Liver (tissue), 8 donors: ENCODE measurements at regions not wholly inside any gene's neighbourhood (a gene's known extent, or its start where the extent isn't known, plus 50 kb on each side); places are given as distances from the start of the nearest gene placed in this dataset.

Experiments used
- DNase-seq: peaks from one replicate; pipeline ENCODE4 v3.0.0-alpha.2; 2017; ENCODE audit warnings: low spot score
- H3K27ac ChIP-seq, 2 donors: one replicate each; pipeline ENCODE4 v1.7.0; 2013; ENCODE audit warnings: inconsistent platforms in 2 of 2, low read length in 2 of 2, control low read depth in 1 of 2, low read depth in 1 of 2, mild to moderate bottlenecking in 1 of 2
- H3K27me3 ChIP-seq, 4 donors: one replicate each; pipeline versions ENCODE4 v1.6.1 to v1.7.0; 2013; ENCODE audit warnings: low read length in 3 of 4, inconsistent platforms in 1 of 4, mild to moderate bottlenecking in 1 of 4, moderate library complexity in 1 of 4; ENCODE audit not compliant: control insufficient read depth in 4 of 4, insufficient read depth in 4 of 4
- H3K36me3 ChIP-seq, 4 donors: one replicate each; pipeline versions ENCODE4 v1.6.1 to v1.7.0; 2013; ENCODE audit warnings: low read length in 3 of 4, mild to moderate bottlenecking in 3 of 4, low read depth in 1 of 4, moderate library complexity in 1 of 4; ENCODE audit not compliant: control insufficient read depth in 4 of 4, insufficient read depth in 3 of 4
- H3K4me1 ChIP-seq, 4 donors: one replicate each; pipeline versions ENCODE4 v1.6.1 to v1.7.0; 2013; ENCODE audit warnings: low read length in 3 of 4, mild to moderate bottlenecking in 3 of 4, moderate library complexity in 1 of 4; ENCODE audit not compliant: control insufficient read depth in 4 of 4, insufficient read depth in 4 of 4
- H3K4me3 ChIP-seq, 3 donors: one replicate each; pipeline versions ENCODE4 v1.6.1 to v1.7.0; 2013; ENCODE audit warnings: low read length in 3 of 3, control low read depth in 1 of 3, low read depth in 1 of 3, mild to moderate bottlenecking in 1 of 3
- H3K9ac ChIP-seq, 2 donors: one replicate each; pipeline ENCODE4 v1.7.0; 2013; ENCODE audit warnings: low read length in 2 of 2, mild to moderate bottlenecking in 2 of 2, moderate library complexity in 2 of 2, control low read depth in 1 of 2, low read depth in 1 of 2
- H3K9me3 ChIP-seq, 4 donors: one replicate each; pipeline versions ENCODE4 v1.6.1 to v1.7.0; 2013; ENCODE audit warnings: low read length in 3 of 4; ENCODE audit not compliant: control insufficient read depth in 4 of 4
- ATF3 ChIP-seq: IDR thresholded peaks from 2 replicates; pipeline ENCODE4 v1.6.1; 2016; ENCODE audit warnings: antibody characterized with exemption
- EGR1 ChIP-seq, 2 donors: IDR thresholded peaks; 2 replicates each; pipeline ENCODE4 v1.6.1; 2016 to 2018; ENCODE audit warnings: antibody characterized with exemption in 2 of 2, low read depth in 2 of 2
- FOXA1 ChIP-seq: IDR thresholded peaks from 2 replicates; pipeline ENCODE4 v1.6.1; 2016; ENCODE audit warnings: antibody characterized with exemption
- FOXA2 ChIP-seq: IDR thresholded peaks from 2 replicates; pipeline ENCODE4 v1.6.1; 2016; ENCODE audit warnings: antibody characterized with exemption
- GABPA ChIP-seq, 2 donors: IDR thresholded peaks in 1 of 2; conservative IDR thresholded peaks in 1 of 2; 2 replicates each; pipeline ENCODE4 v1.6.1; 2016; ENCODE audit warnings: antibody characterized with exemption in 2 of 2, mild to moderate bottlenecking in 1 of 2, moderate library complexity in 1 of 2
- HNF4A ChIP-seq, 2 donors: conservative IDR thresholded peaks; 2 replicates each; pipeline ENCODE4 v1.6.1; 2016; ENCODE audit warnings: antibody characterized with exemption in 2 of 2, mild to moderate bottlenecking in 2 of 2
- HNF4G ChIP-seq: IDR thresholded peaks from 2 replicates; pipeline ENCODE4 v1.6.1; 2016; ENCODE audit warnings: antibody characterized with exemption
- JUND ChIP-seq, 2 donors: IDR thresholded peaks; 2 replicates each; pipeline ENCODE4 v1.6.1; 2016; ENCODE audit warnings: antibody characterized with exemption in 2 of 2
- NR2F2 ChIP-seq: IDR thresholded peaks from 2 replicates; pipeline ENCODE4 v1.6.1; 2016; ENCODE audit warnings: antibody characterized with exemption
- RXRA ChIP-seq, 2 donors: IDR thresholded peaks; 2 replicates each; pipeline ENCODE4 v1.6.1; 2017 to 2018; ENCODE audit warnings: antibody characterized with exemption in 2 of 2, mild to moderate bottlenecking in 1 of 2
- SP1 ChIP-seq: IDR thresholded peaks from 2 replicates; pipeline ENCODE4 v1.6.1; 2018; ENCODE audit warnings: antibody characterized with exemption, mild to moderate bottlenecking
- TAF1 ChIP-seq: conservative IDR thresholded peaks from 2 replicates; pipeline ENCODE4 v1.6.1; 2016; ENCODE audit warnings: antibody characterized with exemption, mild to moderate bottlenecking
- YY1 ChIP-seq: IDR thresholded peaks from 2 replicates; pipeline ENCODE4 v1.6.1; 2016; ENCODE audit warnings: antibody characterized with exemption, mild to moderate bottlenecking
- WGBS: extraction: QIAGEN DNeasy Blood & Tissue Kit; methylation state at CpG from one replicate; pipeline ENCODE4 v1.1.7; 2013; 5-methylcytosine and 5-hydroxymethylcytosine counted together
- TF ChIP-seq, protein P1 (sequence below): fragments of 150-350 bp; IDR thresholded peaks from 2 replicates; pipeline ENCODE4 v1.5.1; 2017; ENCODE audit warnings: improper control_type of control experiment, low read depth, low read length; ENCODE audit not compliant: missing input control
- TF ChIP-seq, protein P2 (sequence below): IDR thresholded peaks from 2 replicates; pipeline ENCODE4 v1.6.1; 2016; ENCODE audit warnings: antibody characterized with exemption, mild to moderate bottlenecking
- TF ChIP-seq, protein P3 (sequence below): IDR thresholded peaks from 2 replicates; pipeline ENCODE4 v1.6.1; 2016; ENCODE audit warnings: antibody characterized with exemption
- TF ChIP-seq, protein P4 (sequence below): IDR thresholded peaks from 2 replicates; pipeline ENCODE4 v1.6.1; 2016; ENCODE audit warnings: antibody characterized with exemption
- donor health status: healthy.
- donor health status: healthy.
- donor health status: healthy.
- donor health status: healthy.
- donor health status: healthy.

DNA sequence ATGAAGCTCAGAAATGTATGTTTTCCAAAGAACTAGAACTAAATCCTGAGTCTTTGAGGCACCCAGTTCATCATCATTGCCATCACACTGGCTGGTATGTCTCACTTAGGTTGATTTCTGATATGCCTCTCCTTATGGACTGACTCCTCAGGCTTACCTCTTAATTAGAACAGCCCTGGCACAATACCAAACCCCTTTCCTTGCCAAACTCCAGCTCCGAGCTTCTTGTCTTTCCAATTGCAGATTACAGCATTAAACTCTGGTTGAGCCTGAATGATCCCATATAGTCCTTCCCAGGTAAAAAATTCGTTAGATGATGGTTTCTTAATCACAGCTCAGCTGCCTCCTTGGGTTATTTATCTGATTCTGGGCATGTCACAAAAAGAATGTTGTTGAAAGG, 66.3 kb downstream of the RTP4 start:
- no peak overlapping the region for H3K27ac ChIP-seq
- no peak overlapping the region for H3K4me3 ChIP-seq
- peaks cover 0 to 3% (median 0%) of the 10 kb centered on the region in 4 donors for H3K27me3 ChIP-seq
- no peak for DNase-seq
- H3K9ac ChIP-seq, result no peak overlapping the region
- H3K36me3 ChIP-seq, result no peaks in the 10 kb centered on the region
- 56% methylated on average over 2 of the region's 2 CpGs for WGBS
- no peak for TF ChIP-seq ATF3
- TF ChIP-seq, protein P1, sequence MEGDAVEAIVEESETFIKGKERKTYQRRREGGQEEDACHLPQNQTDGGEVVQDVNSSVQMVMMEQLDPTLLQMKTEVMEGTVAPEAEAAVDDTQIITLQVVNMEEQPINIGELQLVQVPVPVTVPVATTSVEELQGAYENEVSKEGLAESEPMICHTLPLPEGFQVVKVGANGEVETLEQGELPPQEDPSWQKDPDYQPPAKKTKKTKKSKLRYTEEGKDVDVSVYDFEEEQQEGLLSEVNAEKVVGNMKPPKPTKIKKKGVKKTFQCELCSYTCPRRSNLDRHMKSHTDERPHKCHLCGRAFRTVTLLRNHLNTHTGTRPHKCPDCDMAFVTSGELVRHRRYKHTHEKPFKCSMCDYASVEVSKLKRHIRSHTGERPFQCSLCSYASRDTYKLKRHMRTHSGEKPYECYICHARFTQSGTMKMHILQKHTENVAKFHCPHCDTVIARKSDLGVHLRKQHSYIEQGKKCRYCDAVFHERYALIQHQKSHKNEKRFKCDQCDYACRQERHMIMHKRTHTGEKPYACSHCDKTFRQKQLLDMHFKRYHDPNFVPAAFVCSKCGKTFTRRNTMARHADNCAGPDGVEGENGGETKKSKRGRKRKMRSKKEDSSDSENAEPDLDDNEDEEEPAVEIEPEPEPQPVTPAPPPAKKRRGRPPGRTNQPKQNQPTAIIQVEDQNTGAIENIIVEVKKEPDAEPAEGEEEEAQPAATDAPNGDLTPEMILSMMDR, result no peak
- TF ChIP-seq TAF1, result no peak
- no peaks in the 10 kb centered on the region for H3K4me1 ChIP-seq
- H3K9me3 ChIP-seq, result no peaks in the 10 kb centered on the region

DNA sequence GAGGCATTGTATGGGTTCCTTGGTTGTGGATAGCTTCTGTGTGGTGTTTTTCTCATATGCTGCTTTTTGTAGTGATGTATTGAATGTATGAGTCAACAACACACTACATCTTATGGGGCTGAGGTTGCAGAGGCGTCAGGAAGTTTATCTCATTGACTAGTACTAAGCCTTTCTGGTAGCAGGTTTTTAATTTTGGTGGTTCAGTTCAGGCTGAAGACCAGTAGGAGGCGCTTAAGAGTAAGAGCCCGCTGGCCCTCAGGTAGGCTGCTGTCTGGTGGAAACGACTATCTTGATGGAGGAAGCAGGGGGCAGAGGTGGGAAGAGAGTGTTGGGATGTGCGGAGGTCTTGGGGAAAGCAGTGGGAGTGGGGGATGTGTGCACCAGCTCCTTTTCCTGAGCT, 62.4 kb downstream of the RTP4 start:
- 41% methylated on average over 5 of the region's 5 CpGs for WGBS
- H3K9me3 ChIP-seq, result no peaks in the 10 kb centered on the region
- no peak overlapping the region for H3K27ac ChIP-seq
- no peaks in the 10 kb centered on the region for H3K4me1 ChIP-seq
- H3K27me3 ChIP-seq, result peaks cover 0 to 6% (median 0%) of the 10 kb centered on the region in 4 donors
- DNase-seq, result no peak
- H3K9ac ChIP-seq, result no peak overlapping the region
- H3K36me3 ChIP-seq, result no peaks in the 10 kb centered on the region
- TF ChIP-seq YY1, result no peak
- TF ChIP-seq SP1, result no peak
- TF ChIP-seq FOXA1, result no peak
- TF ChIP-seq, protein P1, result no peak
- TF ChIP-seq GABPA (IDR thresholded peaks at IDR 0.05 in 1 of 2, conservative IDR thresholded peaks at IDR 0.05 in 1 of 2), result no peak
- TF ChIP-seq HNF4A (conservative IDR thresholded peaks at IDR 0.05), result no peak
- TF ChIP-seq, protein P2, sequence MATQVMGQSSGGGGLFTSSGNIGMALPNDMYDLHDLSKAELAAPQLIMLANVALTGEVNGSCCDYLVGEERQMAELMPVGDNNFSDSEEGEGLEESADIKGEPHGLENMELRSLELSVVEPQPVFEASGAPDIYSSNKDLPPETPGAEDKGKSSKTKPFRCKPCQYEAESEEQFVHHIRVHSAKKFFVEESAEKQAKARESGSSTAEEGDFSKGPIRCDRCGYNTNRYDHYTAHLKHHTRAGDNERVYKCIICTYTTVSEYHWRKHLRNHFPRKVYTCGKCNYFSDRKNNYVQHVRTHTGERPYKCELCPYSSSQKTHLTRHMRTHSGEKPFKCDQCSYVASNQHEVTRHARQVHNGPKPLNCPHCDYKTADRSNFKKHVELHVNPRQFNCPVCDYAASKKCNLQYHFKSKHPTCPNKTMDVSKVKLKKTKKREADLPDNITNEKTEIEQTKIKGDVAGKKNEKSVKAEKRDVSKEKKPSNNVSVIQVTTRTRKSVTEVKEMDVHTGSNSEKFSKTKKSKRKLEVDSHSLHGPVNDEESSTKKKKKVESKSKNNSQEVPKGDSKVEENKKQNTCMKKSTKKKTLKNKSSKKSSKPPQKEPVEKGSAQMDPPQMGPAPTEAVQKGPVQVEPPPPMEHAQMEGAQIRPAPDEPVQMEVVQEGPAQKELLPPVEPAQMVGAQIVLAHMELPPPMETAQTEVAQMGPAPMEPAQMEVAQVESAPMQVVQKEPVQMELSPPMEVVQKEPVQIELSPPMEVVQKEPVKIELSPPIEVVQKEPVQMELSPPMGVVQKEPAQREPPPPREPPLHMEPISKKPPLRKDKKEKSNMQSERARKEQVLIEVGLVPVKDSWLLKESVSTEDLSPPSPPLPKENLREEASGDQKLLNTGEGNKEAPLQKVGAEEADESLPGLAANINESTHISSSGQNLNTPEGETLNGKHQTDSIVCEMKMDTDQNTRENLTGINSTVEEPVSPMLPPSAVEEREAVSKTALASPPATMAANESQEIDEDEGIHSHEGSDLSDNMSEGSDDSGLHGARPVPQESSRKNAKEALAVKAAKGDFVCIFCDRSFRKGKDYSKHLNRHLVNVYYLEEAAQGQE, result no peak
- TF ChIP-seq, protein P3, sequence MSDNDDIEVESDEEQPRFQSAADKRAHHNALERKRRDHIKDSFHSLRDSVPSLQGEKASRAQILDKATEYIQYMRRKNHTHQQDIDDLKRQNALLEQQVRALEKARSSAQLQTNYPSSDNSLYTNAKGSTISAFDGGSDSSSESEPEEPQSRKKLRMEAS, result no peak
- no peak for TF ChIP-seq TAF1
- TF ChIP-seq EGR1 (IDR thresholded peaks at IDR 0.05; ENCODE audit: low read depth in 2 of 2), result no peak
- no peak for TF ChIP-seq HNF4G
- TF ChIP-seq JUND (IDR thresholded peaks at IDR 0.05), result no peak
- TF ChIP-seq ATF3, result no peak
- TF ChIP-seq NR2F2, result no peak
- no peak for TF ChIP-seq FOXA2
- TF ChIP-seq, protein P4, sequence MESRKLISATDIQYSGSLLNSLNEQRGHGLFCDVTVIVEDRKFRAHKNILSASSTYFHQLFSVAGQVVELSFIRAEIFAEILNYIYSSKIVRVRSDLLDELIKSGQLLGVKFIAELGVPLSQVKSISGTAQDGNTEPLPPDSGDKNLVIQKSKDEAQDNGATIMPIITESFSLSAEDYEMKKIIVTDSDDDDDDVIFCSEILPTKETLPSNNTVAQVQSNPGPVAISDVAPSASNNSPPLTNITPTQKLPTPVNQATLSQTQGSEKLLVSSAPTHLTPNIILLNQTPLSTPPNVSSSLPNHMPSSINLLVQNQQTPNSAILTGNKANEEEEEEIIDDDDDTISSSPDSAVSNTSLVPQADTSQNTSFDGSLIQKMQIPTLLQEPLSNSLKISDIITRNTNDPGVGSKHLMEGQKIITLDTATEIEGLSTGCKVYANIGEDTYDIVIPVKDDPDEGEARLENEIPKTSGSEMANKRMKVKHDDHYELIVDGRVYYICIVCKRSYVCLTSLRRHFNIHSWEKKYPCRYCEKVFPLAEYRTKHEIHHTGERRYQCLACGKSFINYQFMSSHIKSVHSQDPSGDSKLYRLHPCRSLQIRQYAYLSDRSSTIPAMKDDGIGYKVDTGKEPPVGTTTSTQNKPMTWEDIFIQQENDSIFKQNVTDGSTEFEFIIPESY, result no peak
- TF ChIP-seq RXRA (IDR thresholded peaks at IDR 0.05), result no peak
- no peak overlapping the region for H3K4me3 ChIP-seq
